COR-L47 (cell line): ENCODE measurements at regions not wholly inside any gene's neighbourhood (a gene's known extent, or its start where the extent isn't known, plus 50 kb on each side); places are given as distances from the start of the nearest gene placed in this dataset.
"Not testable (repeated sequence)": the region's sequence is repeated elsewhere in the genome, so short reads cannot be mapped to it uniquely, and the experiment has no call there.

Source experiments
- DNase-seq: peaks from one replicate; lab custom pipeline; 2025; lab: John Stamatoyannopoulos, UW

- no peak for DNase-seq
Observed at GRCh38 chrX:40853004-40853815, 117.9 kb upstream of the MED14 start.

- DNase-seq = no peak
Observed at GRCh38 chrX:40853816-40854123, 118.4 kb upstream of the MED14 start.

GRCh38 chrX:40854242-40854641, 118.9 kb upstream of the MED14 start:
- no peak for DNase-seq

GRCh38 chrX:40855411-40855810, 120.1 kb upstream of the MED14 start:
- peak; percentile 17 for DNase-seq

GRCh38 chrX:40855932-40856515, 120.7 kb upstream of the MED14 start:
- DNase-seq = no peak

- DNase-seq = not testable (repeated sequence)
Observed at GRCh38 chrX:40861952-40862554, 126.7 kb upstream of the MED14 start.

- DNase-seq = not testable (repeated sequence)
Observed at GRCh38 chrX:40863260-40863659, 127.9 kb upstream of the MED14 start.

- no peak for DNase-seq
Observed at GRCh38 chrX:40863671-40864070, 128.3 kb upstream of the MED14 start.

- no peak for DNase-seq
Observed at GRCh38 chrX:40864972-40865371, 129.6 kb upstream of the MED14 start.

GRCh38 chrX:40866893-40867292, 131.6 kb upstream of the MED14 start:
- DNase-seq = no peak

GRCh38 chrX:40867352-40867751, 132.0 kb upstream of the MED14 start:
- no peak for DNase-seq

- no peak for DNase-seq
Observed at GRCh38 chrX:40868868-40869267, 133.5 kb upstream of the MED14 start.

GRCh38 chrX:40870982-40871381, 135.6 kb upstream of the MED14 start:
- not testable (repeated sequence) for DNase-seq

- no peak for DNase-seq
Observed at GRCh38 chrX:40871385-40872082, 136.2 kb upstream of the MED14 start.

GRCh38 chrX:40872351-40872750, 137.0 kb upstream of the MED14 start:
- no peak for DNase-seq

- no peak for DNase-seq
Observed at GRCh38 chrX:40875476-40875875, 140.1 kb upstream of the MED14 start.

- DNase-seq = no peak
Observed at GRCh38 chrX:40877887-40878286, 142.5 kb upstream of the MED14 start.

- DNase-seq = no peak
Observed at GRCh38 chrX:40878766-40879165, 143.4 kb upstream of the MED14 start.

GRCh38 chrX:40879172-40879571, 143.8 kb upstream of the MED14 start:
- DNase-seq = not testable (repeated sequence)

- no peak for DNase-seq
Observed at GRCh38 chrX:40880712-40881111, 145.4 kb upstream of the MED14 start.

GRCh38 chrX:40883021-40883619, 147.8 kb upstream of the MED14 start:
- no peak for DNase-seq

GRCh38 chrX:40885989-40886388, 150.6 kb upstream of the MED14 start:
- no peak for DNase-seq
